Epidermal melanocyte (primary cell): ENCODE measurements at regions not wholly inside any gene's neighbourhood (a gene's known extent, or its start where the extent isn't known, plus 50 kb on each side); places are given as distances from the start of the nearest gene placed in this dataset.
"Not testable (repeated sequence)": the region's sequence is repeated elsewhere in the genome, so short reads cannot be mapped to it uniquely, and the experiment has no call there.

Experiments
- DNase-seq: peaks from one replicate; pipeline ENCODE4 v3.0.0; 2011; ENCODE audit warnings: low spot score; ENCODE audit not compliant: insufficient read length

GRCh38 chr7:88615336-88615735 lies 144.2 kb upstream of the ZNF804B start:
- DNase-seq = no peak

- no peak for DNase-seq
These were observed 144.8 kb upstream of the ZNF804B start for GRCh38 chr7:88614736-88615135.

GRCh38 chr7:88610942-88611341 lies 148.6 kb upstream of the ZNF804B start:
- no peak for DNase-seq

GRCh38 chr7:88600695-88601094 lies 158.8 kb upstream of the ZNF804B start:
- DNase-seq = no peak

- no peak for DNase-seq
These were observed 160.0 kb upstream of the ZNF804B start for GRCh38 chr7:88599528-88599927.

GRCh38 chr7:88597941-88598425 lies 161.5 kb upstream of the ZNF804B start:
- DNase-seq = no peak

- no peak for DNase-seq
These were observed 168.5 kb upstream of the ZNF804B start for GRCh38 chr7:88590963-88591362.

- DNase-seq = no peak
These were observed 169.6 kb upstream of the ZNF804B start for GRCh38 chr7:88589927-88590326.

- DNase-seq = no peak
These were observed 172.6 kb upstream of the ZNF804B start for GRCh38 chr7:88586890-88587289.

- DNase-seq = no peak
These were observed 173.3 kb upstream of the ZNF804B start for GRCh38 chr7:88586219-88586618.

- no peak for DNase-seq
These were observed 182.8 kb upstream of the ZNF804B start for GRCh38 chr7:88576720-88577119.

- DNase-seq = no peak
These were observed 193.3 kb upstream of the ZNF804B start for GRCh38 chr7:88566162-88566729.

GRCh38 chr7:88565401-88565800 lies 194.1 kb upstream of the ZNF804B start:
- no peak for DNase-seq

- not testable (repeated sequence) for DNase-seq
These were observed 203.1 kb upstream of the ZNF804B start for GRCh38 chr7:88556441-88556840.

- not testable (repeated sequence) for DNase-seq
These were observed 204.7 kb upstream of the ZNF804B start for GRCh38 chr7:88554847-88555246.

- no peak for DNase-seq
These were observed 211.1 kb upstream of the ZNF804B start for GRCh38 chr7:88548399-88548798.

GRCh38 chr7:88546808-88547207 lies 212.7 kb upstream of the ZNF804B start:
- no peak for DNase-seq

GRCh38 chr7:88545663-88546062 lies 213.8 kb upstream of the ZNF804B start:
- DNase-seq = no peak

GRCh38 chr7:88540012-88540411 lies 219.5 kb upstream of the ZNF804B start:
- DNase-seq = no peak

GRCh38 chr7:88539518-88539917 lies 220.0 kb upstream of the ZNF804B start:
- no peak for DNase-seq

- no peak for DNase-seq
These were observed 217.0 kb upstream of the STEAP4 start for GRCh38 chr7:88523645-88524044.

GRCh38 chr7:88522771-88523293 lies 216.1 kb upstream of the STEAP4 start:
- DNase-seq = no peak

- DNase-seq = no peak
These were observed 209.7 kb upstream of the STEAP4 start for GRCh38 chr7:88516429-88516828.

GRCh38 chr7:88515301-88515700 lies 208.6 kb upstream of the STEAP4 start:
- no peak for DNase-seq
